ENCODE measurements at regions not wholly inside any gene's neighbourhood (a gene's known extent, or its start where the extent isn't known, plus 50 kb on each side); places are given as distances from the start of the nearest gene placed in this dataset.
A peak's percentile ranks its signal among the peaks of the same experiment; 100 is the strongest.

GRCh38 chr12:62130834-62131552, 129.2 kb upstream of the USP15 start:
- WGBS (ENCODE audit: extremely low coverage, insufficient coverage, insufficient read length) = no CpG with 5 or more reads among the region's 6 CpGs
- DNase-seq = peak in 1 of 2 donors; percentile 18
- Histone ChIP-seq H3K36me3 (ENCODE audit: control insufficient read depth in 1 of 2, insufficient read depth in 2 of 2, low read length in 2 of 2) (no peaks in the 10 kb centered on the region), H4K8ac (ENCODE audit: low read depth, low read length) (no peak overlapping the region), H4K91ac (ENCODE audit: low read depth, low read length) (no peak overlapping the region), H2BK12ac (ENCODE audit: low read length) (no peak overlapping the region), H2AK5ac (ENCODE audit: low read length) (no peak overlapping the region), H3K4ac (ENCODE audit: low read depth, low read length) (no peak overlapping the region), H3K4me3 (ENCODE audit: low read depth, low read length) (no peak overlapping the region), H3K23ac (ENCODE audit: low read length) (no peak overlapping the region), H3K9me3 (ENCODE audit: insufficient read depth, low read depth, low read length) (no peaks in the 10 kb centered on the region), H2BK120ac (ENCODE audit: insufficient read depth, low read length, poor library complexity) (no peak overlapping the region), H3K27me3 (ENCODE audit: insufficient read depth, low read length) (no peaks in the 10 kb centered on the region), H3K14ac (ENCODE audit: low read length) (no peak overlapping the region), H3K18ac (ENCODE audit: low read length) (no peak overlapping the region), H2BK5ac (ENCODE audit: low read depth, low read length, poor library complexity) (no peak overlapping the region), H3K4me2 (ENCODE audit: low read length) (no peak overlapping the region), H4K12ac (ENCODE audit: low read depth, low read length) (no peak overlapping the region), H3K79me1 (ENCODE audit: low read length) (no peaks in the 10 kb centered on the region), H3K27ac (ENCODE audit: low read depth, low read length) (no peak overlapping the region), H3K4me1 (ENCODE audit: control insufficient read depth in 1 of 2, insufficient read depth in 2 of 2, low read length in 2 of 2) (no peaks in the 10 kb centered on the region), H3K79me2 (ENCODE audit: control insufficient read depth, insufficient read depth, low read length, poor library complexity) (no peaks in the 10 kb centered on the region), H2AFZ (ENCODE audit: insufficient read depth, low read length, poor library complexity) (no peak overlapping the region), H3K9ac (ENCODE audit: low read length) (no peak overlapping the region)

GRCh38 chr12:62133440-62133839, 126.8 kb upstream of the USP15 start:
- Histone ChIP-seq H2BK5ac (ENCODE audit: low read depth, low read length, poor library complexity) (no peak overlapping the region), H3K4ac (ENCODE audit: low read depth, low read length) (no peak overlapping the region), H3K14ac (ENCODE audit: low read length) (no peak overlapping the region), H3K79me2 (ENCODE audit: control insufficient read depth, insufficient read depth, low read length, poor library complexity) (no peaks in the 10 kb centered on the region), H3K27ac (ENCODE audit: low read depth, low read length) (no peak overlapping the region), H3K27me3 (ENCODE audit: insufficient read depth, low read length) (no peaks in the 10 kb centered on the region), H3K4me3 (ENCODE audit: low read depth, low read length) (no peak overlapping the region), H3K9me3 (ENCODE audit: insufficient read depth, low read depth, low read length) (no peaks in the 10 kb centered on the region), H3K4me1 (ENCODE audit: control insufficient read depth in 1 of 2, insufficient read depth in 2 of 2, low read length in 2 of 2) (no peaks in the 10 kb centered on the region), H3K4me2 (ENCODE audit: low read length) (no peak overlapping the region), H2AFZ (ENCODE audit: insufficient read depth, low read length, poor library complexity) (no peak overlapping the region), H4K91ac (ENCODE audit: low read depth, low read length) (no peak overlapping the region), H2BK12ac (ENCODE audit: low read length) (no peak overlapping the region), H3K23ac (ENCODE audit: low read length) (no peak overlapping the region), H4K8ac (ENCODE audit: low read depth, low read length) (no peak overlapping the region), H3K9ac (ENCODE audit: low read length) (no peak overlapping the region), H3K18ac (ENCODE audit: low read length) (no peak overlapping the region), H3K36me3 (ENCODE audit: control insufficient read depth in 1 of 2, insufficient read depth in 2 of 2, low read length in 2 of 2) (no peaks in the 10 kb centered on the region), H4K12ac (ENCODE audit: low read depth, low read length) (no peak overlapping the region), H2BK120ac (ENCODE audit: insufficient read depth, low read length, poor library complexity) (no peak overlapping the region), H3K79me1 (ENCODE audit: low read length) (no peaks in the 10 kb centered on the region), H2AK5ac (ENCODE audit: low read length) (no peak overlapping the region)
- no peak for DNase-seq
- no CpG with 5 or more reads among the region's 2 CpGs for WGBS (ENCODE audit: extremely low coverage, insufficient coverage, insufficient read length)

- Histone ChIP-seq H4K91ac (ENCODE audit: low read depth, low read length) (no peak overlapping the region), H2AFZ (ENCODE audit: insufficient read depth, low read length, poor library complexity) (no peak overlapping the region), H3K9ac (ENCODE audit: low read length) (no peak overlapping the region), H3K79me2 (ENCODE audit: control insufficient read depth, insufficient read depth, low read length, poor library complexity) (no peaks in the 10 kb centered on the region), H2BK5ac (ENCODE audit: low read depth, low read length, poor library complexity) (no peak overlapping the region), H4K12ac (ENCODE audit: low read depth, low read length) (no peak overlapping the region), H2AK5ac (ENCODE audit: low read length) (no peak overlapping the region), H3K4me1 (ENCODE audit: control insufficient read depth in 1 of 2, insufficient read depth in 2 of 2, low read length in 2 of 2) (no peaks in the 10 kb centered on the region), H3K36me3 (ENCODE audit: control insufficient read depth in 1 of 2, insufficient read depth in 2 of 2, low read length in 2 of 2) (no peaks in the 10 kb centered on the region), H3K23ac (ENCODE audit: low read length) (no peak overlapping the region), H2BK120ac (ENCODE audit: insufficient read depth, low read length, poor library complexity) (no peak overlapping the region), H3K9me3 (ENCODE audit: insufficient read depth, low read depth, low read length) (no peaks in the 10 kb centered on the region), H3K4ac (ENCODE audit: low read depth, low read length) (no peak overlapping the region), H3K14ac (ENCODE audit: low read length) (no peak overlapping the region), H2BK12ac (ENCODE audit: low read length) (no peak overlapping the region), H3K18ac (ENCODE audit: low read length) (no peak overlapping the region), H3K4me3 (ENCODE audit: low read depth, low read length) (no peak overlapping the region), H4K8ac (ENCODE audit: low read depth, low read length) (no peak overlapping the region), H3K27me3 (ENCODE audit: insufficient read depth, low read length) (no peaks in the 10 kb centered on the region), H3K79me1 (ENCODE audit: low read length) (no peaks in the 10 kb centered on the region), H3K27ac (ENCODE audit: low read depth, low read length) (no peak overlapping the region), H3K4me2 (ENCODE audit: low read length) (no peak overlapping the region)
- no CpG with 5 or more reads among the region's 3 CpGs for WGBS (ENCODE audit: extremely low coverage, insufficient coverage, insufficient read length)
- DNase-seq = no peak
These were observed 124.5 kb upstream of the USP15 start for GRCh38 chr12:62135553-62136200.

GRCh38 chr12:62136496-62136895, 123.7 kb upstream of the USP15 start:
- H2AK5ac ChIP-seq (ENCODE audit: low read length) = no peak overlapping the region
- H3K4ac ChIP-seq (ENCODE audit: low read depth, low read length) = no peak overlapping the region
- no peak overlapping the region for H2BK5ac ChIP-seq (ENCODE audit: low read depth, low read length, poor library complexity)
- no CpG with 5 or more reads among the region's 2 CpGs for WGBS (ENCODE audit: extremely low coverage, insufficient coverage, insufficient read length)
- no peak overlapping the region for H4K8ac ChIP-seq (ENCODE audit: low read depth, low read length)
- no peak overlapping the region for H3K23ac ChIP-seq (ENCODE audit: low read length)
- H3K18ac ChIP-seq (ENCODE audit: low read length) = no peak overlapping the region
- H3K4me3 ChIP-seq (ENCODE audit: low read depth, low read length) = no peak overlapping the region
- H3K27me3 ChIP-seq (ENCODE audit: insufficient read depth, low read length) = no peaks in the 10 kb centered on the region
- no peak overlapping the region for H2AFZ ChIP-seq (ENCODE audit: insufficient read depth, low read length, poor library complexity)
- H3K27ac ChIP-seq (ENCODE audit: low read depth, low read length) = no peak overlapping the region
- no peaks in the 10 kb centered on the region for H3K79me1 ChIP-seq (ENCODE audit: low read length)
- no peaks in the 10 kb centered on the region for H3K9me3 ChIP-seq (ENCODE audit: insufficient read depth, low read depth, low read length)
- no peak overlapping the region for H4K91ac ChIP-seq (ENCODE audit: low read depth, low read length)
- H3K14ac ChIP-seq (ENCODE audit: low read length) = no peak overlapping the region
- no peak overlapping the region for H4K12ac ChIP-seq (ENCODE audit: low read depth, low read length)
- H3K36me3 ChIP-seq (ENCODE audit: control insufficient read depth in 1 of 2, insufficient read depth in 2 of 2, low read length in 2 of 2) = no peaks in the 10 kb centered on the region
- H2BK120ac ChIP-seq (ENCODE audit: insufficient read depth, low read length, poor library complexity) = no peak overlapping the region
- no peak overlapping the region for H2BK12ac ChIP-seq (ENCODE audit: low read length)
- H3K4me1 ChIP-seq (ENCODE audit: control insufficient read depth in 1 of 2, insufficient read depth in 2 of 2, low read length in 2 of 2) = no peaks in the 10 kb centered on the region
- H3K79me2 ChIP-seq (ENCODE audit: control insufficient read depth, insufficient read depth, low read length, poor library complexity) = no peaks in the 10 kb centered on the region
- H3K4me2 ChIP-seq (ENCODE audit: low read length) = no peak overlapping the region
- no peak for DNase-seq
- no peak overlapping the region for H3K9ac ChIP-seq (ENCODE audit: low read length)

Data from trophoblast cell (in vitro differentiated cells and primary cell).